Vagina (tissue), 2 donors: ENCODE measurements at regions not wholly inside any gene's neighbourhood (a gene's known extent, or its start where the extent isn't known, plus 50 kb on each side); places are given as distances from the start of the nearest gene placed in this dataset.

Source experiments
- CTCF ChIP-seq, 3 experiments: fragments of 450-650 bp in 2 of 3; fragments of 200-600 bp in 1 of 3; sonication (generic) in 1 of 3; IDR thresholded peaks; one replicate each; pipeline ENCODE4 v1.5.1; 2017 to 2019; ENCODE audit warnings: antibody characterized with exemption in 3 of 3, mild to moderate bottlenecking in 2 of 3, moderate library complexity in 2 of 3
- POLR2A ChIP-seq, 2 donors: fragments of 450-650 bp; IDR thresholded peaks; one replicate each; pipeline ENCODE4 v1.6.1; 2017; ENCODE audit warnings: antibody characterized with exemption in 2 of 2, mild to moderate bottlenecking in 2 of 2, moderate library complexity in 2 of 2
- POLR2AphosphoS5 ChIP-seq, 2 donors: sonication (generic); formaldehyde crosslinking; IDR thresholded peaks; one replicate each; pipeline ENCODE4 v1.9.0; 2017; ENCODE audit warnings: antibody characterized with exemption in 2 of 2, mild to moderate bottlenecking in 2 of 2, low read depth in 1 of 2; ENCODE audit not compliant: insufficient read depth in 1 of 2

GRCh38 chr2:121047383-121047782 is 237.6 kb downstream of the TFCP2L1 start:
- TF ChIP-seq CTCF (IDR thresholded peaks at IDR 0.05) (no peak), POLR2A (IDR thresholded peaks at IDR 0.05) (no peak), POLR2AphosphoS5 (IDR thresholded peaks at IDR 0.05; ENCODE audit: insufficient read depth in 1 of 2, low read depth in 1 of 2) (no peak)
